GM23338 (cell line): ENCODE measurements at regions not wholly inside any gene's neighbourhood (a gene's known extent, or its start where the extent isn't known, plus 50 kb on each side); places are given as distances from the start of the nearest gene placed in this dataset.

Experiments
- ATAC-seq: fragments of 200-7000 bp; cut with Tn5 transposase; 3 replicates; pipeline ENCODE4 v1.9.1; 2020
- DNase-seq: peaks from one replicate; pipeline ENCODE4 v3.0.0-alpha.2; 2015; ENCODE audit warnings: low spot score
- H2AFZ ChIP-seq: fragments of 200-600 bp; sonication (generic); 2 replicates; pipeline ENCODE4 v1.8.0; 2016; ENCODE audit warnings: antibody characterized with exemption, mild to moderate bottlenecking, moderate library complexity
- H3F3A ChIP-seq: fragments of 200-600 bp; sonication (generic); replicated peaks from 2 replicates; pipeline ENCODE4 v1.8.0; 2017; ENCODE audit warnings: antibody characterized with exemption, mixed run types, low read depth
- H3K27ac ChIP-seq: fragments of 200-600 bp; sonication (generic); 2 replicates; pipeline ENCODE4 v1.6.1; 2016; ENCODE audit warnings: low read depth
- H3K27me3 ChIP-seq: fragments of 200-600 bp; sonication (generic); 2 replicates; pipeline ENCODE4 v1.8.0; 2016; ENCODE audit warnings: mild to moderate bottlenecking, mixed run types, moderate library complexity; ENCODE audit not compliant: insufficient read depth
- H3K36me3 ChIP-seq: fragments of 200-600 bp; sonication (generic); 2 replicates; pipeline ENCODE4 v1.8.0; 2016; ENCODE audit warnings: mild to moderate bottlenecking; ENCODE audit not compliant: insufficient read depth
- H3K4me1 ChIP-seq: fragments of 200-600 bp; sonication (generic); 2 replicates; pipeline ENCODE4 v1.8.0; 2016; ENCODE audit warnings: mild to moderate bottlenecking, moderate library complexity; ENCODE audit not compliant: insufficient read depth
- H3K4me2 ChIP-seq: fragments of 200-600 bp; sonication (generic); 2 replicates; pipeline ENCODE4 v1.7.1; 2017; ENCODE audit warnings: mixed run types
- H3K4me3 ChIP-seq: fragments of 200-600 bp; sonication (generic); 2 replicates; pipeline ENCODE4 v1.6.1; 2016; ENCODE audit warnings: mixed run types
- H3K79me2 ChIP-seq: fragments of 200-600 bp; sonication (generic); replicated peaks from 2 replicates; pipeline ENCODE4 v1.8.0; 2017; ENCODE audit warnings: mild to moderate bottlenecking; ENCODE audit not compliant: insufficient read depth
- H3K9me2 ChIP-seq: fragments of 200-600 bp; sonication (generic); 2 replicates; pipeline ENCODE4 v1.8.0; 2017; ENCODE audit not compliant: insufficient read depth
- H4K20me1 ChIP-seq: fragments of 200-600 bp; sonication (generic); replicated peaks from 2 replicates; pipeline ENCODE4 v1.8.0; 2017; ENCODE audit warnings: mild to moderate bottlenecking; ENCODE audit not compliant: insufficient read depth
- H3K27ac Mint-ChIP-seq: 2 replicates; pipeline ENCODE4 v1.8.0; 2020; ENCODE audit warnings: inconsistent platforms, mild to moderate bottlenecking, moderate library complexity, mixed read lengths
- H3K27me3 Mint-ChIP-seq: 3 replicates; pipeline ENCODE4 v1.8.0; 2022; ENCODE audit warnings: low read depth, mild to moderate bottlenecking, moderate library complexity, mixed read lengths, inconsistent platforms; ENCODE audit not compliant: insufficient read depth, poor library complexity
- H3K36me3 Mint-ChIP-seq: 3 replicates; pipeline ENCODE4 v1.8.0; 2021; ENCODE audit warnings: low read depth, mild to moderate bottlenecking, inconsistent platforms, moderate library complexity, mixed read lengths
- H3K4me1 Mint-ChIP-seq: 3 replicates; pipeline ENCODE4 v1.8.0; 2020; ENCODE audit warnings: mild to moderate bottlenecking, inconsistent platforms, mixed read lengths
- H3K4me3 Mint-ChIP-seq: 3 replicates; pipeline ENCODE4 v1.8.0; 2021; ENCODE audit warnings: moderate library complexity, mild to moderate bottlenecking, inconsistent platforms, mixed read lengths
- H3K9me3 Mint-ChIP-seq: 3 replicates; pipeline ENCODE4 v1.8.0; 2020; ENCODE audit warnings: moderate library complexity, mild to moderate bottlenecking, inconsistent platforms, mixed read lengths
- CREB1 ChIP-seq: fragments of 250-450 bp; sonication (Bioruptor Pico); IDR thresholded peaks from 2 replicates; pipeline ENCODE4 v1.5.0; 2020; ENCODE audit warnings: low read depth, mild to moderate bottlenecking, moderate library complexity
- CTCF ChIP-seq, 2 experiments: fragments of 200-600 bp in 1 of 2; sonication (generic) in 1 of 2; conservative IDR thresholded peaks; 2 replicates each; pipeline versions ENCODE4 v1.5.1 to v1.6.1; 2016 to 2017; ENCODE audit warnings: antibody characterized with exemption in 2 of 2, low read depth in 2 of 2, mild to moderate bottlenecking in 2 of 2, moderate library complexity in 1 of 2
- EZH2phosphoT487 ChIP-seq: fragments of 200-600 bp; sonication (generic); IDR thresholded peaks from one replicate; pipeline ENCODE4 v1.8.1; 2018; ENCODE audit warnings: antibody characterized with exemption; ENCODE audit not compliant: unreplicated experiment
- JUNB ChIP-seq: IDR thresholded peaks from one replicate; pipeline ENCODE4 v1.6.1; 2016; ENCODE audit warnings: antibody characterized with exemption; ENCODE audit not compliant: unreplicated experiment
- NANOG ChIP-seq: IDR thresholded peaks from 2 replicates; pipeline ENCODE4 v1.6.1; 2016; ENCODE audit warnings: antibody characterized with exemption, borderline replicate concordance
- REST ChIP-seq: IDR thresholded peaks from one replicate; pipeline ENCODE4 v1.6.1; 2018; ENCODE audit warnings: antibody characterized with exemption; ENCODE audit not compliant: unreplicated experiment
- ZNF114 ChIP-seq: fragments of 250-450 bp; sonication (Bioruptor Pico); IDR thresholded peaks from 2 replicates; pipeline ENCODE4 v1.5.0; 2020; ENCODE audit warnings: mild to moderate bottlenecking, moderate library complexity
- ZNF331 ChIP-seq: fragments of 250-450 bp; sonication (Bioruptor Pico); IDR thresholded peaks from 2 replicates; pipeline ENCODE4 v1.5.0; 2020; ENCODE audit warnings: low read depth, mild to moderate bottlenecking, moderate library complexity
- ZNF462 ChIP-seq: fragments of 250-450 bp; sonication (Bioruptor Pico); IDR thresholded peaks from 2 replicates; pipeline ENCODE4 v1.5.0; 2020; ENCODE audit warnings: mild to moderate bottlenecking, moderate library complexity

- TF ChIP-seq CTCF (conservative IDR thresholded peaks at IDR 0.05; ENCODE audit: low read depth in 2 of 2) = no peak
Measured at GRCh38 chr12:78306236-78306635, 475.5 kb downstream of the NAV3 start (continued).

GRCh38 chr12:78308701-78309100, 478.0 kb downstream of the NAV3 start:
- Mint-ChIP-seq H3K27ac (no peak overlapping the region), H3K36me3 (peaks cover 10% of the 10 kb centered on the region), H3K9me3 (peaks cover 14% of the 10 kb centered on the region), H3K27me3 (no peaks in the 10 kb centered on the region), H3K4me3 (no peak overlapping the region), H3K4me1 (no peaks in the 10 kb centered on the region)
- ATAC-seq (no peak), DNase-seq (no peak)
- Histone ChIP-seq H4K20me1 (no peaks in the 10 kb centered on the region), H3K27ac (no peak overlapping the region), H3K4me3 (no peak overlapping the region), H3K4me1 (no peaks in the 10 kb centered on the region), H3K9me2 (no peaks in the 10 kb centered on the region), H3K27me3 (no peaks in the 10 kb centered on the region), H2AFZ (no peak overlapping the region), H3F3A (no peaks in the 10 kb centered on the region), H3K4me2 (no peak overlapping the region), H3K79me2 (no peaks in the 10 kb centered on the region), H3K36me3 (peaks cover 7% of the 10 kb centered on the region; the same call in 1 of the 2 replicates)
- TF ChIP-seq REST (no peak), NANOG (no peak), JUNB (no peak), CREB1 (CRISPR knock-in tag) (no peak), EZH2phosphoT487 (no peak), ZNF331 (CRISPR knock-in tag) (no peak), CTCF (conservative IDR thresholded peaks at IDR 0.05; ENCODE audit: low read depth in 2 of 2) (no peak), ZNF114 (CRISPR knock-in tag) (no peak), ZNF462 (CRISPR knock-in tag) (no peak)
